ENCODE measurements at regions not wholly inside any gene's neighbourhood (a gene's known extent, or its start where the extent isn't known, plus 50 kb on each side); places are given as distances from the start of the nearest gene placed in this dataset.

- no peak for TF ChIP-seq CTCF (IDR thresholded peaks at IDR 0.05; ENCODE audit: poor library complexity, severe bottlenecking)
- no peak for TF ChIP-seq EP300 (conservative IDR thresholded peaks at IDR 0.05; ENCODE audit: poor library complexity, severe bottlenecking)
Measured at GRCh38 chr1:30445449-30445848, 277.9 kb downstream of the MATN1 start.

All from neural cell (in vitro differentiated cells).